H1 (cell line): ENCODE measurements at regions not wholly inside any gene's neighbourhood (a gene's known extent, or its start where the extent isn't known, plus 50 kb on each side); places are given as distances from the start of the nearest gene placed in this dataset.

Experiments
- CTCF ChIA-PET: fragments of 300-600 bp; sonication (Branson Sonifier 250); formaldehyde crosslinking; loops from one replicate; lab custom pipeline; 2021; ENCODE audit not compliant: partially characterized antibody; lab: Charles Lee
- POLR2A ChIA-PET: fragments of 300-600 bp; sonication (Branson Sonifier 250); formaldehyde crosslinking; loops from one replicate; lab custom pipeline; 2021; ENCODE audit warnings: inconsistent platforms; ENCODE audit not compliant: partially characterized antibody; lab: Charles Lee
- DNase-seq, 2 experiments: peaks; one replicate each; pipeline versions ENCODE4 v3.0.0 to v3.0.0-alpha.2; 2010 to 2022; ENCODE audit warnings: low spot score in 2 of 2, low read depth in 1 of 2, mixed read lengths in 1 of 2
- FAIRE-seq: peaks from 2 replicates; lab custom pipeline; 2011; peaks lifted over from hg19 to GRCh38; lab: Jason Lieb, UNC
- H2AFZ ChIP-seq: 2 replicates; pipeline ENCODE4 v1.8.1; 2012; ENCODE audit warnings: low read length, inconsistent platforms
- H2AK5ac ChIP-seq: 2 replicates; pipeline ENCODE4 v1.6.1; 2013; ENCODE audit warnings: low read depth, low read length
- H2BK120ac ChIP-seq: replicated peaks from 2 replicates; pipeline ENCODE3; 2013; ENCODE audit warnings: low read depth, low read length, inconsistent platforms
- H2BK12ac ChIP-seq: 2 replicates; pipeline ENCODE4 v1.6.1; 2013; ENCODE audit warnings: low read depth, low read length
- H2BK15ac ChIP-seq: 2 replicates; pipeline ENCODE4 v1.6.1; 2013; ENCODE audit warnings: low read length
- H2BK20ac ChIP-seq: 2 replicates; pipeline ENCODE4 v1.6.1; 2013; ENCODE audit warnings: low read length
- H2BK5ac ChIP-seq: 2 replicates; pipeline ENCODE4 v1.6.1; 2013; ENCODE audit warnings: low read depth, low read length
- H3K14ac ChIP-seq: 2 replicates; pipeline ENCODE4 v1.6.1; 2013; ENCODE audit warnings: inconsistent platforms; ENCODE audit not compliant: insufficient read length
- H3K18ac ChIP-seq: 2 replicates; pipeline ENCODE4 v1.6.1; 2013; ENCODE audit warnings: low read length; ENCODE audit errors: extremely low read depth
- H3K23ac ChIP-seq: 2 replicates; pipeline ENCODE4 v1.6.1; 2013; ENCODE audit warnings: inconsistent platforms; ENCODE audit not compliant: insufficient read length
- H3K23me2 ChIP-seq: 2 replicates; pipeline ENCODE4 v1.6.1; 2013; ENCODE audit warnings: low read depth, low read length
- H3K27ac ChIP-seq: 2 replicates; pipeline ENCODE4 v1.6.1; 2011; ENCODE audit warnings: low read depth, low read length, inconsistent platforms
- H3K27me3 ChIP-seq, 4 experiments: replicated peaks in 1 of 4; 1 replicate in 1 of 4; 2 replicates in 3 of 4; pipeline versions ENCODE4 v1.6.1 to v1.8.1; 2011 to 2013; ENCODE audit warnings: low read length in 3 of 4, mild to moderate bottlenecking in 3 of 4, inconsistent platforms in 2 of 4, mixed read lengths in 2 of 4, moderate library complexity in 1 of 4; ENCODE audit not compliant: control insufficient read depth in 3 of 4, insufficient read depth in 3 of 4; ENCODE audit errors: extremely low read depth in 1 of 4
- H3K36me3 ChIP-seq, 4 experiments: 2 replicates each; pipeline versions ENCODE4 v1.6.1 to v1.8.1; 2011 to 2013; ENCODE audit warnings: mild to moderate bottlenecking in 4 of 4, low read length in 3 of 4, moderate library complexity in 2 of 4, control low read depth in 1 of 4, inconsistent platforms in 1 of 4; ENCODE audit not compliant: insufficient read depth in 4 of 4, control insufficient read depth in 2 of 4
- H3K4ac ChIP-seq: replicated peaks from 2 replicates; pipeline ENCODE3; 2013; ENCODE audit warnings: low read length, low read depth, mixed read lengths, inconsistent platforms; ENCODE audit not compliant: insufficient read length
- H3K4me1 ChIP-seq, 4 experiments: replicated peaks in 1 of 4; 1 replicate in 1 of 4; 2 replicates in 3 of 4; pipeline versions ENCODE4 v1.6.1 to v1.8.1; 2011 to 2013; ENCODE audit warnings: low read length in 3 of 4, inconsistent platforms in 2 of 4, mixed read lengths in 1 of 4; ENCODE audit not compliant: insufficient read depth in 4 of 4, control insufficient read depth in 3 of 4
- H3K4me2 ChIP-seq, 2 experiments: 2 replicates each; pipeline versions ENCODE4 v1.6.1 to v1.8.1; 2011 to 2013; ENCODE audit warnings: low read depth in 2 of 2, low read length in 2 of 2, control low read depth in 1 of 2, inconsistent platforms in 1 of 2, mild to moderate bottlenecking in 1 of 2; ENCODE audit not compliant: insufficient read depth in 1 of 2
- H3K4me3 ChIP-seq, 4 experiments: fragments of 200-600, 300-600 bp in 1 of 4; sonication (generic), shearing (Covaris generic), sonication (Bioruptor Twin) in 1 of 4; 2 replicates each; pipeline versions ENCODE4 v1.5.1 to v1.8.1; 2011 to 2016; ENCODE audit warnings: low read length in 4 of 4, low read depth in 3 of 4, control low read depth in 2 of 4, inconsistent platforms in 2 of 4, mild to moderate bottlenecking in 2 of 4, mixed read lengths in 1 of 4, moderate library complexity in 1 of 4; ENCODE audit not compliant: insufficient read depth in 2 of 4; ENCODE audit errors: extremely low read depth in 1 of 4
- H3K56ac ChIP-seq: replicated peaks from 2 replicates; pipeline ENCODE3; 2013; ENCODE audit warnings: low read depth, mild to moderate bottlenecking, mixed read lengths, low read length, inconsistent platforms; ENCODE audit not compliant: insufficient read length
- H3K79me1 ChIP-seq: 2 replicates; pipeline ENCODE4 v1.6.1; 2013; ENCODE audit warnings: low read depth, low read length, control low read depth
- H3K79me2 ChIP-seq, 2 experiments: 2 replicates each; pipeline versions ENCODE4 v1.6.1 to v1.8.1; 2012 to 2013; ENCODE audit warnings: low read length in 2 of 2, mild to moderate bottlenecking in 2 of 2, inconsistent platforms in 1 of 2; ENCODE audit not compliant: insufficient read depth in 2 of 2, control insufficient read depth in 1 of 2
- H3K9ac ChIP-seq, 4 experiments: replicated peaks in 1 of 4; 1 replicate in 1 of 4; 2 replicates in 3 of 4; pipeline versions ENCODE4 v1.6.1 to v1.8.1; 2011 to 2013; ENCODE audit warnings: low read depth in 3 of 4, low read length in 3 of 4, control low read depth in 2 of 4, mild to moderate bottlenecking in 2 of 4, moderate library complexity in 2 of 4, inconsistent platforms in 1 of 4; ENCODE audit errors: extremely low read depth in 1 of 4
- H3K9me3 ChIP-seq, 2 experiments: 2 replicates each; pipeline versions ENCODE4 v1.6.1 to v1.8.1; 2012 to 2013; ENCODE audit warnings: mild to moderate bottlenecking in 2 of 2, moderate library complexity in 2 of 2, control low read depth in 1 of 2, inconsistent platforms in 1 of 2, low read depth in 1 of 2, low read length in 1 of 2, mixed read lengths in 1 of 2; ENCODE audit not compliant: insufficient read depth in 2 of 2
- H4K20me1 ChIP-seq, 2 experiments: replicated peaks in 1 of 2; 2 replicates each; pipeline versions ENCODE3 to v1.8.1; 2011 to 2013; ENCODE audit warnings: inconsistent platforms in 2 of 2, low read length in 2 of 2, mild to moderate bottlenecking in 1 of 2; ENCODE audit not compliant: insufficient read depth in 2 of 2, control insufficient read depth in 1 of 2
- H4K5ac ChIP-seq: 2 replicates; pipeline ENCODE4 v1.6.1; 2013; ENCODE audit warnings: low read length, low read depth, mixed read lengths, inconsistent platforms; ENCODE audit not compliant: insufficient read length
- H4K8ac ChIP-seq: 2 replicates; pipeline ENCODE4 v1.8.0; 2013; ENCODE audit warnings: mild to moderate bottlenecking, moderate library complexity, low read length, inconsistent platforms; ENCODE audit not compliant: insufficient read depth; ENCODE audit errors: extremely low read depth
- H4K91ac ChIP-seq: replicated peaks from 2 replicates; pipeline ENCODE3; 2013; ENCODE audit warnings: low read length, mixed read lengths, inconsistent platforms; ENCODE audit not compliant: insufficient read length
- CBX8 ChIP-seq: fragments of 300-800, 300-1000 bp; sonication (generic); IDR thresholded peaks from 2 replicates; pipeline ENCODE4 v1.7.1; 2016; ENCODE audit warnings: low read depth, low read length, borderline replicate concordance
- HDAC6 ChIP-seq: IDR thresholded peaks from one replicate; pipeline ENCODE4 v1.7.1; 2012; ENCODE audit warnings: low read depth, mild to moderate bottlenecking, inconsistent platforms, low read length, moderate library complexity
- NANOG ChIP-seq: IDR thresholded peaks from 2 replicates; pipeline ENCODE4 v1.6.1; 2011; ENCODE audit warnings: low read length, low read depth, mild to moderate bottlenecking, inconsistent platforms; ENCODE audit not compliant: insufficient read depth, poor library complexity, severe bottlenecking
- NRF1 ChIP-seq: IDR thresholded peaks from 2 replicates; pipeline ENCODE4 v1.6.1; 2011; ENCODE audit warnings: mild to moderate bottlenecking, low read depth, low read length, improper control_type of control experiment
- RAD21 ChIP-seq, 2 experiments: IDR thresholded peaks in 1 of 2; conservative IDR thresholded peaks in 1 of 2; 2 replicates each; pipeline ENCODE4 v1.6.1; 2011; ENCODE audit warnings: low read depth in 2 of 2, low read length in 2 of 2, improper control_type of control experiment in 1 of 2, inconsistent platforms in 1 of 2, mild to moderate bottlenecking in 1 of 2, moderate library complexity in 1 of 2
- SIX5 ChIP-seq: IDR thresholded peaks from 2 replicates; pipeline ENCODE4 v1.6.1; 2011; ENCODE audit warnings: mild to moderate bottlenecking, low read depth, low read length
- SP2 ChIP-seq: IDR thresholded peaks from 2 replicates; pipeline ENCODE4 v1.6.1; 2012; ENCODE audit warnings: mild to moderate bottlenecking, low read length, inconsistent platforms
- SUZ12 ChIP-seq: fragments of 200-600 bp; sonication (generic); IDR thresholded peaks from 2 replicates; pipeline ENCODE4 v1.6.1; 2012; ENCODE audit warnings: mild to moderate bottlenecking, inconsistent platforms, low read length, moderate library complexity, mixed read lengths
- TBP ChIP-seq: IDR thresholded peaks from 2 replicates; pipeline ENCODE4 v1.6.1; 2011; ENCODE audit warnings: low read depth, low read length, improper control_type of control experiment
- YY1 ChIP-seq: IDR thresholded peaks from 2 replicates; pipeline ENCODE4 v1.6.1; 2011; ENCODE audit warnings: low read depth, mild to moderate bottlenecking, low read length
- ZNF274 ChIP-seq: IDR thresholded peaks from 2 replicates; pipeline ENCODE4 v1.7.0; 2012; ENCODE audit warnings: low read length, borderline replicate concordance; ENCODE audit errors: extremely low read depth

DNA sequence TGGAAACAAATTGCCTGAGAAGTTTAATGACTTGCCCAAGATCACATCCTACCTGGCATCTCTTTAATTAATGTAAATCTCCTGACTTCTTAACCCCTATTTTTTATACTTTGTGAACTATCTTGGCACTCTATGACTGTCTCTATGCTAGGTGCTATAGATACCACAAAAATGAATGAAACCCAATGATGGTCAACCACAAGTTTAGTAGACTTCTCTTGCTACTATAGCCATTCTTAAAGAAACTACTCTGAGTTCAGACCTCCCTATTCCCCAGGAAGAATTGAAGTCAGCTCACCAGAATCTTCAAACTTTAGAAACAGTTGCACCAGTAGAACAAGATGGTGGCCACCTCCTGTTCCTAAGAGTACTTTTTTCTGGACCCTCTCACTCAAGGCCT lies 191.1 kb downstream of the RSL24D1 start:
- Histone ChIP-seq H4K5ac (no peak overlapping the region), H3K23ac (no peak overlapping the region), H2BK12ac (no peak overlapping the region), H3K27me3 (no peaks in the 10 kb centered on the region), H2BK5ac (no peak overlapping the region), H2BK15ac (no peak overlapping the region), H2BK120ac (no peak overlapping the region), H3K27ac (no peak overlapping the region), H3K9ac (no peak overlapping the region), H2AK5ac (no peak overlapping the region), H3K4me3 (no peak overlapping the region), H3K18ac (no peak overlapping the region), H3K79me2 (no peaks in the 10 kb centered on the region), H3K4me2 (no peak overlapping the region), H2BK20ac (no peak overlapping the region), H2AFZ (no peak overlapping the region), H3K4me1 (no peaks in the 10 kb centered on the region), H4K91ac (no peak overlapping the region), H3K4ac (no peak overlapping the region), H3K14ac (no peak overlapping the region), H3K36me3 (no peaks in the 10 kb centered on the region), H3K23me2 (peaks cover 5% of the 10 kb centered on the region; the same call in 1 of the 2 replicates), H3K9me3 (peaks cover 28 to 72% of the 10 kb centered on the region in 2 experiments)
- ChIA-PET CTCF (interaction anchor here (1.6 kb wide), 1 partner anchor 53 kb away, joined by 4 read pairs; no protein-coding TSS in a partner anchor), POLR2A (no interaction called here)
- no peak for FAIRE-seq
- DNase-seq = no peak
- TF ChIP-seq NRF1 = no peak
- TF ChIP-seq SIX5 = no peak
- TF ChIP-seq RAD21 (IDR thresholded peaks at IDR 0.05 in 1 of 2, conservative IDR thresholded peaks at IDR 0.05 in 1 of 2; ENCODE audit: low read depth in 2 of 2, low read length in 2 of 2) = no peak
- no peak for TF ChIP-seq TBP
- TF ChIP-seq SUZ12 = no peak
- TF ChIP-seq HDAC6 = no peak
- no peak for TF ChIP-seq YY1
- no peak for TF ChIP-seq ZNF274
- no peak for TF ChIP-seq CBX8
- TF ChIP-seq NANOG = no peak
- no peak for TF ChIP-seq SP2
- TF ChIP-seq, all 59 proteins: peak for 0
- Histone ChIP-seq H3K79me1 (no peaks in the 10 kb centered on the region), H3K56ac (no peak overlapping the region), H4K8ac (no peak overlapping the region), H4K20me1 (no peaks in the 10 kb centered on the region)
